GM12865 (cell line): ENCODE measurements at regions not wholly inside any gene's neighbourhood (a gene's known extent, or its start where the extent isn't known, plus 50 kb on each side); places are given as distances from the start of the nearest gene placed in this dataset.
"Not testable (repeated sequence)": the region's sequence is repeated elsewhere in the genome, so short reads cannot be mapped to it uniquely, and the experiment has no call there.

Experiments used
- DNase-seq: peaks from one replicate; pipeline ENCODE4 v3.0.0; 2010; ENCODE audit warnings: low read depth
- H3K4me3 ChIP-seq: 2 replicates; pipeline ENCODE4 v1.5.1; 2011; ENCODE audit warnings: mild to moderate bottlenecking, low read depth, low read length, control low read depth
- CTCF ChIP-seq: IDR thresholded peaks from 2 replicates; pipeline ENCODE4 v1.5.1; 2011; ENCODE audit warnings: low read length, control low read depth, low read depth, inconsistent platforms; ENCODE audit not compliant: insufficient read depth; ENCODE audit errors: missing control alignments

- H3K4me3 ChIP-seq = no peak overlapping the region
- DNase-seq = no peak
- no peak for TF ChIP-seq CTCF
Observed at GRCh38 chr12:75628916-75629315, 117.5 kb upstream of the KRR1 start.

- H3K4me3 ChIP-seq = no peak overlapping the region
- DNase-seq = no peak
- TF ChIP-seq CTCF = no peak
Observed at GRCh38 chr12:75628511-75628910, 117.1 kb upstream of the KRR1 start.

GRCh38 chr12:75623631-75624154 lies 112.3 kb upstream of the KRR1 start:
- TF ChIP-seq CTCF = no peak
- H3K4me3 ChIP-seq = no peak overlapping the region
- DNase-seq = no peak

- no peak for DNase-seq
- no peak overlapping the region for H3K4me3 ChIP-seq
- TF ChIP-seq CTCF = no peak
Observed at GRCh38 chr12:75622492-75622891, 111.1 kb upstream of the KRR1 start.

- H3K4me3 ChIP-seq, DNase-seq: not testable (repeated sequence)
Observed at GRCh38 chr12:75614396-75614795, 103.0 kb upstream of the KRR1 start.

DNA sequence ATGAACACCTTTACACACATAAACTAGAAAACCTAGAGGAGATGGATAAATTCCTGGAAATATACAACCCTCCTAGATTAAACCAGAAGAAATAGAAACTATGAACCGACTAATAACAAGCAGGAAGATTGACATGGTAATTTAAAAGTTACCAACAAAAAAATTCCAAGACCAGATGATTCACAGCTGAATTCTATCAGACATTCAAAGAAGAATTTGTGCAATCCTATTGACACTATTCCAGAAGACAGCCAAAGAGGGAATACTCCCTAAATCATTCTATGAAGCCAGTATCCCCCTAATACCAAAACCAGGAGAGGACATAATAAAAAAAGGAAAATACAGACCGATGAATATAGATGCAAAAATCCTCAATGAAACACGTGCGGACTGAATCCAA lies 102.6 kb upstream of the KRR1 start:
- no peak for DNase-seq
- no peak for TF ChIP-seq CTCF
- H3K4me3 ChIP-seq = no peak overlapping the region

- no peak overlapping the region for H3K4me3 ChIP-seq
- no peak for DNase-seq
- no peak for TF ChIP-seq CTCF
Observed at GRCh38 chr12:75611041-75611440, 99.6 kb upstream of the KRR1 start.

DNA sequence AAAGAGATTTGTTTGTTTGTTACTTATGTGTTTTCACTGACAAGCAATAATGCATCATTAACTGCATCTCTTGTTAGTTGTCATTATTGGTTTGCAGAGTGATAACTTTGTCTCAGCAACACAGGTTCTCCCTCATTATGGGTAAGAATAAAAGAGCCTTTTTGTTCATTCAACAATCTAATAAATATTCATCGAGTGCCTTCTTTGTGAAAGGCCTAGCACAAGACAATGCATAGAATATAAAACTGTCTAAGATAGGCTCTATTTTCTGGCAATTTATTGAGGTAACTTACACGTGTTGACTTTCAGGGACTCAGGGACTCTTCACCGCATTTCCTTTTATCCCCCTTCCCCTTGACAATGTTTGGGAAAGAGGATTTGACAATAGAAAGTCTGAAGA lies 95.5 kb upstream of the KRR1 start:
- no peak for DNase-seq
- H3K4me3 ChIP-seq = no peak overlapping the region
- TF ChIP-seq CTCF = no peak
